Motor neuron (in vitro differentiated cells): ENCODE measurements at regions not wholly inside any gene's neighbourhood (a gene's known extent, or its start where the extent isn't known, plus 50 kb on each side); places are given as distances from the start of the nearest gene placed in this dataset.
A peak's percentile ranks its signal among the peaks of the same experiment; 100 is the strongest.

Experiments
- ATAC-seq, 8 experiments: fragments of 200-7000 bp; cut with Tn5 transposase; replicated peaks in 6 of 8; 2 replicates each; pipeline ENCODE4 v1.8.0; 2021; ENCODE audit warnings: mild to moderate bottlenecking in 8 of 8, moderate library complexity in 8 of 8
- H3K27ac ChIP-seq, 2 donors: fragments of 250-450 bp; sonication (Bioruptor Pico); 2 replicates each; pipeline ENCODE4 v1.9.0; 2021; ENCODE audit warnings: antibody characterized with exemption in 2 of 2, mild to moderate bottlenecking in 2 of 2, moderate library complexity in 1 of 2
- H3K4me1 ChIP-seq, 2 donors: fragments of 250-450 bp; sonication (Bioruptor Pico); replicated peaks in 1 of 2; 2 replicates each; pipeline ENCODE4 v1.6.1; 2021; ENCODE audit warnings: antibody characterized with exemption in 2 of 2, mild to moderate bottlenecking in 2 of 2, moderate library complexity in 1 of 2
- H3K4me3 ChIP-seq, 5 donors: fragments of 250-450 bp; sonication (Bioruptor Pico); 2 replicates each; pipeline ENCODE4 v1.9.0; 2021; ENCODE audit warnings: antibody characterized with exemption in 5 of 5, mild to moderate bottlenecking in 5 of 5, moderate library complexity in 4 of 5
- WGBS, 10 experiments: fragments of 450-650 bp; shearing (Covaris generic); methylation state at CpG; one replicate each; pipeline ENCODE4 v1.0.0; 2022; 5-methylcytosine and 5-hydroxymethylcytosine counted together
- in situ Hi-C, 9 experiments: fragments of 400-800 bp; cut with MboI; loops; one replicate each; pipeline ENCODE4 v1.15.0; 2021; ENCODE audit warnings: low sequenced_read_pairs in 9 of 9, low pct_unique_long_range_greater_than_20kb in 2 of 9; ENCODE audit not compliant: unreplicated experiment in 9 of 9

DNA sequence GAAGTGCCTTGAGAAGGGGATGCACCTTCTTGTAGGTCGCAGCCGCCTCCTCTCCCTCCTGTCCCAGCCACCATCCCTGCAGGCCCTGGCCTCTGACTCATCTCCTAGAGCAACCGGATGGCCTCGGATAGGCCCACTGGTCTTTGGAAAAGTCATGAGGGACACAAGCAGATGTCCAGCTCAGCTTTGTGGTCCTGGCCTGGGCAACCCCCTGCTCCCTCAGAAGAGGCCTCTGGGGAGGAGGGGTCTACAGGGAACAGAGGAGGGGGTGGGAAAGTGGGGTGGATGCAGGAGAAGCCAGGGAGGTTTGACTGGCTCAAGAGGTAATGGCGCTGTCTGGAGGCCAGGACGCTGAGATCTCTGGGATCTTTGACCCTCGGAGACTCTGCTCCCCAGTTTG is 259.2 kb upstream of the TLE3 start:
- peak in 5 of 8 experiments; percentile 75 to 87 (median 83) for ATAC-seq
- in situ Hi-C loops, result no loop called here
- H3K4me1 ChIP-seq, result peaks cover 35 to 39% of the 10 kb centered on the region in 2 donors
- no peak overlapping the region for H3K4me3 ChIP-seq
- 17 to 93% (median 81%) methylated on average over 1 to 4 of the region's 7 CpGs; no CpG with 5 or more reads in 3 of the 10 experiments for WGBS, 10 experiments
- peak overlapping the region in 1 of 2 donors; percentile 47 for H3K27ac ChIP-seq

DNA sequence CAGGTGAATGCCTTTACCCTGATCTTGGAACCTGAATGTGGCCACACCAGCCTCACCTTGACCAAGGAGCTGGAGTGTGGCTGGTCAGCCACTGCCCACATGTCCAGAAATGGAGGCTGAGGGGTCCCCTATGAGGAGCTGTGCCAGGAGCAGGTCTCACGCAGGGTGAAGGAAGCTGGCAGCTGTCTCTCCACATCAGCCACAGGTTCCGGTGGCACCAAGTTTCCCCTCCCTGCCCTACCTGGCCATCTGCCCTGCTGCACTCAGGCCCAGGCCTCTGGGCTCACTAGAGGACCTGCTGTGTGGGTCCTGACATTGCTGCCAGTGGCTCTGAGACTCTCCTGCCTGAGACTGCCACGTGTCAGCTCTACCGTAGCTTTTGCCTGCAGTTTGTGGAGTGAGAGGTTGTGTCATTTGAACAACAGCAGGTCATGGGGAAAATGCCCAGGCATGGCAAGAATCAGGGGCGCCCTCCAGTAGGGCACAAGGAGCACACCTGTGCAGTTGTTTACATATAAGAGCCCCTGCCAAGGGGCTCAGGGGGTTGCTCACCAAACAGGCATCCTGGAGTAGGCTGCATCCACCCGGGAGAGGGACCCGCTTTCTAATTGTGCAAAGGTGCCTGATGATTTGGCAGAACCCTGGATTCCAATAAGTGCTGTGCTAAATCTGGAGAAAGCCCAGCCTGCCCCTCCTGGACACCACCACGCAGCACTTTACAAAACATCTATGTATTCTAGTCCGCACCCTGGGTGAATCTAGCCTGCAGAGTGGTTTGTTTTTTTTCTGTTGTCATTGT is 258.5 kb upstream of the TLE3 start:
- in situ Hi-C loops, result no loop called here
- H3K27ac ChIP-seq, result no peak overlapping the region
- peaks cover 35 to 39% of the 10 kb centered on the region in 2 donors for H3K4me1 ChIP-seq
- peak in 4 of 8 experiments; percentile 4 to 19 (median 6) for ATAC-seq
- 40 to 100% (median 83%) methylated on average over 1 to 5 of the region's 9 CpGs; no CpG with 5 or more reads in 1 of the 10 experiments for WGBS, 10 experiments
- no peak overlapping the region for H3K4me3 ChIP-seq

DNA sequence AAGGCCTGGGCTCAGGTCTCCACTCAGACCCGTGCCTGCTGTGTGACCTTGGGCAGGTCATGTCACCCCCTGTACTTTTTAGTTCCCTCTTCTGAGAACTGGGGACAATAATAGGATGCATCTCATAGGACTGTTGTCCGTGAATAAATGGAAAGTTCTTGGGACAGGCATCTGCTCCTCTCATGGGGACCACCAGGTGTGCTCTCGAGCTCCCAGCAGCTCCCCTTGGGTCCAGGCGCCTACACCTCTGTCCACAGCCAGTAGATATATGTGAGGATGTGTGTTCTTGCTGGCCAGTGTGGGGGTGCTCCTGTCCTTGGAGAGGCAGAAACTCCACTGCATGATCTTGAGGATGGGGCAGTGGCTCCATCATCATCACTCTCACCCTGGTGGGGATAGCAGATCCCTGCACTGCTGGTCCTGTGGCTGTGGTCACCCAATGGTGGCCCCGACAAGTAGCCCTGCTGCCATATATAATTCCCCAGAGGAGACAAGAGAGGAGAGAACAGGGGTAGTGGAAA is 257.6 kb upstream of the TLE3 start:
- H3K4me3 ChIP-seq, result no peak overlapping the region
- H3K4me1 ChIP-seq, result peaks cover 35 to 39% of the 10 kb centered on the region in 2 donors
- 80 to 100% (median 100%) methylated on average over 1 to 2 of the region's 5 CpGs; no CpG with 5 or more reads in 5 of the 10 experiments for WGBS, 10 experiments
- no peak for ATAC-seq
- no peak overlapping the region for H3K27ac ChIP-seq
- in situ Hi-C loops, result no loop called here

DNA sequence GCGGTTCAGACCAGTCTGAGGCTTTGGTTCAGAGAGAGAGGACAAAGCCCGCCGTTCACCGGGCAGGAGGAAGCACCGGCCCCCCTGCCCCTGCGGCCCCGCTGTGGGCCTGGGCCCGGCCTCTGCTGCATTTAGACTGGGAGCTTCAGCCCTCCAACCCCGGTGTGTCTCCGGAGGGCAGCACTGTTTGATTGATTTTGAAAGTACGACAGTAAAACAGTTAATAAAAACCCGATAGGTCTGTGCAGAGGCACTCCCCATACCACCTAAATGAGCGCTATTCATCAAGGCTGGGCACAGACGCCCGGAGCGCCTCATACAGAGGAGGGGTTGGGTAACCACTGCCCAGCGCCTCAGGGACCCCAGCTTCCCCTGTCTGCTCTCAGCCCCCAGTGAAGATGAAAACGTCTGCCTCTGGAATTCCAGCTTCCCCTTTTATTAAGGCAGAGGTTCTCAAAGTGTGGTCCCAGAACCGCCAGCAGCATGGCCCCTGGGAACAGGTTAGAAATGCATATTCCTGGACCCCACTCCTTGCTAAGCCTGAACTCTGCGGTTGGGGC is 256.7 kb upstream of the TLE3 start:
- peak in 5 of 8 experiments; percentile 31 to 57 (median 38) for ATAC-seq
- in situ Hi-C loops, result no loop called here
- Histone ChIP-seq H3K4me1 (peaks cover 39 to 40% of the 10 kb centered on the region in 2 donors), H3K4me3 (no peak overlapping the region), H3K27ac (no peak overlapping the region)
- 59 to 87% (median 66%) methylated on average over 1 to 10 of the region's 20 CpGs; no CpG with 5 or more reads in 4 of the 10 experiments for WGBS, 10 experiments

DNA sequence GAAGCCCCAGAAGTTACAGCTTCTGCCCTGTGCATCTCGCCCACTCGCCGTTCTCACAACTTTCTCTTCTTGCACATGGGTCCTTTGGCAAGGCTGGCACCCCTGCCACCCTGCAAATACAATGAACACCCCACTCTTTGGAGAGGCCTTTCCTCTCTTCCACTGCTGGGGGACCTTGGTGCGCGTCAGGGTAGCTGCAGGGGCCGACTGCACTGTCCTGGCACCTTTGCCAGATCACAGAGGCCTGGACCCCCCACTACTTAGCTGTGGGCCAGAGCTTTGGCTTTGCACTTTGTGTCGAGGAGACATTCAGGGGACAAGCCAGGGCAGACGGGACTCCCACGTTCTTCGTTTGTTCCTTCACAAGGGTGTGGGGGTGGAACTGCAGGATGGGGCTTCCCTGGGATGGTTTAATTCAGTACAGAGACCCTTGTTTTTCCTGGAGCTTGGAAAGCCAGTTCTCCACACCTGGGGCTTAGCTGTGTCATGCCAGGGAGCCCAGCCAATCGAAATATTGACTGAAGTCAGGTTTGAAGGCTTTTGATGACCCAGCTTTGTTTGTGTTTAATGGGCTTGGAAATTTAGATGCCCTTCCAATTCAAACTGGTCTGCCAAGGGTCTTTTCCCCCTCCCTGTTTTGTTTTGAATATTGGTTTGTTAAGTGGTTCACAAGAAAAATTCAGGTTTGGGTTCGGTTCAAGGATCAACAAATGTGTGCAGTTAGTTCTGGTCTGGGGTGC is 256.1 kb upstream of the TLE3 start:
- WGBS, 10 experiments, result 43 to 90% (median 75%) methylated on average over 1 to 10 of the region's 12 CpGs; no CpG with 5 or more reads in 3 of the 10 experiments
- Histone ChIP-seq H3K27ac (no peak overlapping the region), H3K4me3 (no peak overlapping the region), H3K4me1 (peaks cover 39 to 41% of the 10 kb centered on the region in 2 donors)
- in situ Hi-C loops, result no loop called here
- no peak for ATAC-seq

DNA sequence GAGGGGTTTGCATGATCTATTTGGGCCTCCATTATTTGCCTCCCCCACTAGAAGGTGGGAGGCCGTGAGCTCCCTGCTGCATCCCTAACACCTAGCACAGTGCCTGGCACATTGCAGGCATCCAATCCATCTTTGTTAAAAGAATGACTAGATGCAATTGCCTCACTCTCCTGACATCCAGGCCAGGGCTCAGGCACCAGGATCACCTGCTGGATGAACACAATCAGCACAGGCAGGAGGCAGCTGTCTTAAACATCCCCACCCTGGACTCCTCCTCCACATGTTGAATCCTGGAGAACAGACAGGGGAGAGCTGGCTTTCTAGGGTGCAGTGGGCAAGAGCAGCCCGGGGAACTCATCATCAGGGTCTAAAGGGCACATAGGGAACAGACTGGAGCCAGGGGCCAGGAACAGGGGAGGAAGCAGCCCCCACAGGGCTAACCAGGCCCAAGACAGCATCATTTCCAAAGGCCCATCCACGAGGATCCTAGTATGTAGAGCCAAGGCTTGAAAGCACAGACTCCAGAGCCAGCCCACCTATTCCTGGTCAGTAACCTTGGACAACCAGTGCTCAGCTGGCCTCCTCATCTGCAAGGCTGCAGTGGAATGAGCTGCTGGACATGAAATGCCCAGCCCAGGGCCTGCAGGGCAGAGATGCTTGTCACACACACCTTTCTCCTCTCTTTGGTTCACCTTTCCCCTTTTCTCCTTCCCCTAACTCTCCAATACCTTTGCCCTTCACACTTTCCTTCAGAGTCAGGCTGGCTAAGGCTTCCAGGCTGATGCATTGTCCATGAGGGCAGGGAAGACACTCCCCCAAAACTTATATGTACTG is 254.4 kb upstream of the TLE3 start:
- no peak for ATAC-seq
- 83 to 100% (median 100%) methylated on average over 1 to 2 of the region's 3 CpGs; no CpG with 5 or more reads in 3 of the 10 experiments for WGBS, 10 experiments
- Histone ChIP-seq H3K4me1 (peaks cover 38 to 41% of the 10 kb centered on the region in 2 donors), H3K4me3 (no peak overlapping the region), H3K27ac (no peak overlapping the region)
- in situ Hi-C loops, result no loop called here

DNA sequence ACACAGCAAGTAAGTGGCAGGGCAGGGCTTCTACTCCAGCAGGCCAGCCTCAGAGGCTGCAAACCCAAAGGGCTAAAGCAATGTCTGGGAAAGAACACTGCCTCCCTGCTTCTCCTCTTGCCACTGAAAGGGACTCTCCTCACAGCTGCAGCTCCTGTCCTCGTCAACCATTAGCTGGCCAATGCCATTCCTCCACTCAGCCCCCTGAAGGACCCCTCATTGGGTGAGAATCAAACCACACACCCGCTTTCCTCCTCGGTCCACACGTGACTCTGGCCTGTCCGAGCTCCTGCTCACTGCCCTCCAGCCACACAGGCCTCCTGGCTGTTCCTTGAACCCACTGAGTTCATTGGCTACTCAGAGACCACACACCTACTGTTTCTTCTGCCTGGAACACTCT is 253.7 kb upstream of the TLE3 start:
- 80 to 100% (median 91%) methylated on average over 1 to 4 of the region's 5 CpGs; no CpG with 5 or more reads in 3 of the 10 experiments for WGBS, 10 experiments
- in situ Hi-C loops, result no loop called here
- no peak overlapping the region for H3K27ac ChIP-seq
- no peak for ATAC-seq
- H3K4me3 ChIP-seq, result no peak overlapping the region
- H3K4me1 ChIP-seq, result peaks cover 32 to 35% of the 10 kb centered on the region in 2 donors

DNA sequence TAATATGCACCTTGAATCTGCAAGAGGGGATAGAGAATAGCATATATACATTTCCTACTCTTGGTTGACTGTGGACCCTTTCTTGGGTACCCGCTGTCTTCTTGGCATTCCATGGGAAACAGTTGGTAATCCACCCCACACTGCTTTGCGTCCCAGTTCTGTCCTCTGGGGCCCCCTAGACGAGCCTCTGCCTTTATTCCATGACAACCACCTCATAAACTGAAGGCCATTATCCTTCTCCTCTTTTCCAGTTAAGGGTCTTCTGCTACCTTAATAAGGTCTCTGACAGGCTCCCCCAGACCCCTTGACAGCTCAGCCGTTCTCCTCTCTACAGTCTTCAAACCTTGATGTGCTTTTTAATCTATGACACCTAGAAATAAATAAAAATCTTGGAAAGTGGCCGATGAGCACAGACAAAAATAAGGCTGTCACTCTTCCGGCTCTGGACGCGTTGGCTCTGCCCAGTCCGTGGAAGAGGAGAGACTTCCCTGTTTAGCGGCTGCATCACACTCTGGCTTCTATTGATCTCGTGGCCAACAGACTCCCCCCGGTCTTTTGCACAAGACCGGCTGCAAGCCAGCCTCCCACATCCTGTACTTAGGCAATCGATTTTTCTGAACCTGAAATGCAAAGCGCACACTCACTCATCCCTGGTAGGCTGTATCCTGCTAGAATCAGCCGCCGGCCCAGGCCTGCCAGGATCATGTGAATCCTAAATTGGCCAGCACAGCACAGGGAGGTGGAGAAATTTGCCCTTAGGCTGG is 251.0 kb upstream of the TLE3 start:
- H3K4me3 ChIP-seq, result no peak overlapping the region
- in situ Hi-C loops, result no loop called here
- H3K4me1 ChIP-seq, result peaks cover 23 to 36% of the 10 kb centered on the region in 2 donors
- peak overlapping the region; percentile 55 to 56 for H3K27ac ChIP-seq
- 4 to 69% (median 60%) methylated on average over 3 to 14 of the region's 17 CpGs; no CpG with 5 or more reads in 3 of the 10 experiments for WGBS, 10 experiments
- ATAC-seq, result peak; percentile 62 to 91 (median 86)

DNA sequence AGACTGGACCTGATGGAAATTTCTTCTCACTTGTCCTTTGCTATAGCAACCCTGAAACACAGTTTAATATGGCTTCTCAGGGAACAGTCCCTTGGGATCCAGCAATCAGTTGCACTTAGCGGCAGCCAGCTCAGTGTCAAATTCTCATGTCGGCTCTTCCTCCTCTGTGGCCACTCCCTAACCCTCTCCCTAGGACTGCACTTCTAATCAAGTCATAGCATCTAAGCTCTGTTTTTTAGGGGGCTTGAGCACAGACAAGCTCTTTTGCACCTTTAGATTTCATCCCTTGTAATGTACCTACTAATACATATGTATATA is 250.5 kb upstream of the TLE3 start:
- in situ Hi-C loops, result no loop called here
- peak in 7 of 8 experiments; percentile 34 to 60 (median 47) for ATAC-seq
- peak overlapping the region in 1 of 2 donors; percentile 56 for H3K27ac ChIP-seq
- no peak overlapping the region for H3K4me3 ChIP-seq
- peaks cover 22 to 37% of the 10 kb centered on the region in 2 donors for H3K4me1 ChIP-seq
- 10 to 61% (median 46%) methylated on average over 2 of the region's 2 CpGs; no CpG with 5 or more reads in 6 of the 10 experiments for WGBS, 10 experiments

DNA sequence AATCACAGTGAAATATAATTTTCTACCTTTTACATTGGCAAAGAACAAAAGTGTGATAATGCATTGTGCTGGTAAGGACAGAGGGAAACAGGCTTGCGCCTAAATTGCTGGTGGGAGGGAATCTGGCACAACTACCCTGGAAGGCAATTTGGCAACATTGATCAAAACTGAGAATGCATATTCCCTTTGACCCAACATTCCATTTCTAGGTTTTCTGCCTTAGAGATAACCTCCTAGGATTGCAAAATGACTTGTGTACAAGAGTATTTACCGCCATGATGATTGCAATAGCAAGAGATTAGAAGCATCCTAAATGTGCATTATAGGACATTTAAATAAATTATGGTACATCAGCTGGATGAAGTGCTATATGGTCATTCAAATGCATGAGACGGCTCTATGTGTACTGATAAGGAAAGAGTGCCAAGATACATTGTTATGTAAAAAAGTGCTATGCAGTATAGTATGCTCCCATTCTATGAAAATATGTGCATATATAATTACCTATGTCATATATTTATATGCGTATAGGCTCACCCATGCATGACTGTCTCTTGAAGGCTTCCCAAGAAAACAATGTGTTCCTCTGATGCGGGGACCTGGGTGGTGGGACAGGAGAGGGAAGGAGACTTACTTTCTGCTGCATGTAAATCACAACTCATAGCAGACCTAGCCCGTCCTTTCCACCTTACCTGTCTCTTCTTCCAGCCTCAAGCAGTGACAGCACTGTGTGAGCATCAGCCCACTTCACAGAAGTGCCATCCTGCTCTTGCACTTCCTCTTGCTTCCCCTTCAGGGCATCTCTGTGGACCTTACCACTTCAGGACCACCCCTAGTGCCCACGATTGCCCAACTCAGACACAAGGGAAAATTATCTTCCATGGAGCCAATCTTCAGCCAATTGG is 249.9 kb upstream of the TLE3 start:
- in situ Hi-C loops, result no loop called here

More for the DNA sequence above, 249.9 kb upstream of the TLE3 start:
- Histone ChIP-seq H3K27ac (peak overlapping the region in 1 of 2 donors; percentile 11), H3K4me1 (peaks cover 22 to 37% of the 10 kb centered on the region in 2 donors), H3K4me3 (no peak overlapping the region)
- ATAC-seq, result peak in 5 of 8 experiments; percentile 1 to 80 (median 43)
- 10 to 90% (median 73%) methylated on average over 1 to 6 of the region's 7 CpGs; no CpG with 5 or more reads in 1 of the 10 experiments for WGBS, 10 experiments
